Right cardiac atrium (tissue), 5 donors: ENCODE measurements at regions not wholly inside any gene's neighbourhood (a gene's known extent, or its start where the extent isn't known, plus 50 kb on each side); places are given as distances from the start of the nearest gene placed in this dataset.
"Not testable (repeated sequence)": the region's sequence is repeated elsewhere in the genome, so short reads cannot be mapped to it uniquely, and the experiment has no call there.

ENCODE experiments used
- ATAC-seq, 2 donors: fragments of 200-7000 bp; cut with Tn5 transposase; one replicate each; pipeline versions ENCODE4 v1.8.0 to v1.9.1; 2020; ENCODE audit warnings: moderate library complexity in 2 of 2, mild to moderate bottlenecking in 1 of 2
- DNase-seq, 3 donors: peaks; one replicate each; pipeline ENCODE4 v3.0.0-alpha.2; 2020
- H3K27ac ChIP-seq: one replicate; pipeline ENCODE4 v1.5.1; 2013; ENCODE audit warnings: mild to moderate bottlenecking, low read length, control low read depth, moderate library complexity
- H3K27me3 ChIP-seq: one replicate; pipeline ENCODE4 v1.6.1; 2013; ENCODE audit not compliant: control insufficient read depth, insufficient read depth
- H3K4me1 ChIP-seq: one replicate; pipeline ENCODE4 v1.6.1; 2013; ENCODE audit warnings: low read length; ENCODE audit not compliant: control insufficient read depth, insufficient read depth
- H3K4me3 ChIP-seq: one replicate; pipeline ENCODE4 v1.5.1; 2013; ENCODE audit warnings: low read length, control low read depth
- H3K9me3 ChIP-seq: one replicate; pipeline ENCODE4 v1.6.1; 2013; ENCODE audit warnings: low read length; ENCODE audit not compliant: control insufficient read depth
- WGBS: extraction: QIAGEN DNeasy Blood & Tissue Kit; methylation state at CpG from one replicate; pipeline ENCODE4 v1.1.7; 2013; 5-methylcytosine and 5-hydroxymethylcytosine counted together
- intact Hi-C, 4 donors: fragments of 100-400 bp; cut with DNase I; formaldehyde crosslinking; loops; one replicate each; pipeline versions ENCODE4 v1.11.0 to v1.14.0; 2022 to 2023
- donor health status: healthy with polysubstance abuse.
- donor health status: DM: no; HTN: yes; CAD: no.
- donor health status: DM: no; HTN: no; CAD: no.
- donor health status: DM: no; HTN: yes; CAD: no; lungs with severe emphysema.
- donor health status: DM: yes; HTN: yes; CAD: no.

DNA sequence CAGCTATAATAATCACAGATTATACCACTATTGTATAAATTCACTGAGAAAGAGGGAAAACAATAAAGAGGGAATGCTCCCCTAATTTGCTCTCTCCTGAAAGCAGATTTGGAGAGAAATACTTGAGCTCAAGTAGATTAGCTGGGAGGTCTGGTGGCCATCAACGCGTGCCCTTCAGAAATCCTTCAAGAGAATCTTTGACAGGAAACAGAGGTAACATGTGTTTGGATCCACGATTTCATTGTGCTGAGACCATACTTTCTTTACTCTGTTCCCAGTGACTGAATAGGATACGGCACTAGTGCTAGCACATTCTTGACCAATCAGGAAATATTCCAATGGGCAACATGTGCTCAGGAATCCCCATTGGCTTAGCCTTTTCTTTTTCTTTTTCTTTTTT is 1395.3 kb downstream of the RAPGEF2 start:
- no peak for ATAC-seq
- no peaks in the 10 kb centered on the region for H3K9me3 ChIP-seq
- no peak for DNase-seq
- no peak overlapping the region for H3K27ac ChIP-seq
- H3K27me3 ChIP-seq: no peaks in the 10 kb centered on the region
- no peak overlapping the region for H3K4me3 ChIP-seq
- WGBS: 67% methylated on average over 4 of the region's 4 CpGs
- intact Hi-C loops: no loop called here
- no peaks in the 10 kb centered on the region for H3K4me1 ChIP-seq

GRCh38 chr4:160505724-160506123 is 1402.8 kb downstream of the RAPGEF2 start:
- no peaks in the 10 kb centered on the region for H3K27me3 ChIP-seq
- WGBS: 68% methylated on average over 4 of the region's 4 CpGs
- DNase-seq (no peak), ATAC-seq (no peak)
- no peaks in the 10 kb centered on the region for H3K9me3 ChIP-seq
- no peak overlapping the region for H3K27ac ChIP-seq
- intact Hi-C loops: no loop called here
- no peaks in the 10 kb centered on the region for H3K4me1 ChIP-seq
- H3K4me3 ChIP-seq: no peak overlapping the region

DNA sequence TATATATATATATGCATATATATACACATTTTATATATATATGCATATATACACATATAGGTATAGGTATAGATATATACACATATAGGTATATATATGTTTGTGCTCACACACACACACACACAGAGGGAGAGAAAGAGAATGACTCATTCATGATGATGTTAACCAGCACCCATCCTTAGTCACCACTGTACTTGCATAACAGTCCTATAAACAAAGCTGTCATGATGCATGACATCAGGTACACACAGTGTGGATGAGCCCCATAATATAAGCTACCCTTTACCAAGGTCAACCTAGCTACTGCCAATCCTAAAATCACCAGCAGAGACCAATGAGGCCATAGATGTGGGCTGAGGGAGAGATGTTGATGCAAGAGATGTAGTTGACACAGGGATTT is 1408.0 kb downstream of the RAPGEF2 start:
- Histone ChIP-seq H3K9me3 (no peaks in the 10 kb centered on the region), H3K4me1 (no peaks in the 10 kb centered on the region), H3K27me3 (no peaks in the 10 kb centered on the region), H3K27ac (no peak overlapping the region), H3K4me3 (no peak overlapping the region)
- DNase-seq: no peak
- no peak for ATAC-seq
- intact Hi-C loops: no loop called here

- intact Hi-C loops: no loop called here
- no peak overlapping the region for H3K27ac ChIP-seq
- no peaks in the 10 kb centered on the region for H3K4me1 ChIP-seq
- DNase-seq (no peak), ATAC-seq (no peak)
- 74% methylated on average over 3 of the region's 3 CpGs for WGBS
- H3K27me3 ChIP-seq: no peaks in the 10 kb centered on the region
- no peak overlapping the region for H3K4me3 ChIP-seq
- H3K9me3 ChIP-seq: no peaks in the 10 kb centered on the region
Observed at GRCh38 chr4:160514126-160514525, 1411.2 kb downstream of the RAPGEF2 start.

DNA sequence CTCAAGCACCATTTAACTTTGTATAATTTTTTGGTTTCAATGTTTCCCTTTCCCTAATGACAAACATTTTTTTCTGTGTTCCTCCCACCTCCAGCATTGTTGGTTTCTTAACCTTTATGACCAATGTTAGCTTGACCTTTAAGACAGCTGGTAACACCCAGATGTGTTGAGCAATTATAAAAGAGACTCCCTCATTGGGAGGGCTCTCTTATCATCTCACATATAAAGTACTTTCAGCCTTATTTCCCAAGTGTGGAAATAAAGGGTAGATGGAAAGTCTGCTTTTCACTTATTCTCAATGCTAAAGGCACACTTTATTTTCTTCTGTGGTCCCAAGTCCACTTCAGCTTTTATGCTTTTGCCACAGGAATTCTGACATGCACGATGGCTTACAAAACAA is 1420.4 kb downstream of the RAPGEF2 start:
- Histone ChIP-seq H3K4me1 (no peaks in the 10 kb centered on the region), H3K4me3 (no peak overlapping the region), H3K27me3 (no peaks in the 10 kb centered on the region), H3K27ac (no peak overlapping the region), H3K9me3 (no peaks in the 10 kb centered on the region)
- whole genome bisulfite sequencing: 57% methylated on average over 1 of the region's 1 CpG
- no peak for DNase-seq
- intact Hi-C loops: no loop called here
- no peak for ATAC-seq

DNA sequence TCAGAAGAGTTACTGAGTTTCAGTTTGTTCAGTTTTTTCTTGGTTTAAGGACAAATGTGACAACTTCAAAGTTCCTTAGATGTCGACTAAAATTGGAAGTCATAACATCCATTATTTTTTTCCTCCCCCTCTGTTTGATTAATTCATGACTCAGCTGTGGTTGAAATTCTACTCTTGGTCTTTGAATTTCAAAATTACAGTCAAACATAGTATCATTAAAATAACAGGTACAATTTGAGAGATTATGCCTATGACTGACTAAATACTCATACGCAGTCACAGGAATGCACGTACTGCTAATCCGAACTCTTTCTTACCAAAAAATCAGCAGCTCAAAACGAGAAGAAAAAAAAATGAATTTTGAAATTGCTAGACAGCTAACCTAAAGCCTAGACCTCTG is 1434.8 kb downstream of the RAPGEF2 start:
- Histone ChIP-seq H3K4me3 (no peak overlapping the region), H3K27me3 (no peaks in the 10 kb centered on the region), H3K27ac (no peak overlapping the region), H3K9me3 (no peaks in the 10 kb centered on the region), H3K4me1 (no peaks in the 10 kb centered on the region)
- DNase-seq (no peak), ATAC-seq (no peak)
- intact Hi-C loops: no loop called here
- 86% methylated on average over 5 of the region's 5 CpGs for WGBS

- no peaks in the 10 kb centered on the region for H3K27me3 ChIP-seq
- ATAC-seq (no peak), DNase-seq (no peak)
- intact Hi-C loops: no loop called here
- H3K4me1 ChIP-seq: no peaks in the 10 kb centered on the region
- H3K27ac ChIP-seq: no peak overlapping the region
- 88% methylated on average over 1 of the region's 1 CpG for WGBS
- no peaks in the 10 kb centered on the region for H3K9me3 ChIP-seq
- H3K4me3 ChIP-seq: no peak overlapping the region
Observed at GRCh38 chr4:160546201-160546600, 1443.3 kb downstream of the RAPGEF2 start.

DNA sequence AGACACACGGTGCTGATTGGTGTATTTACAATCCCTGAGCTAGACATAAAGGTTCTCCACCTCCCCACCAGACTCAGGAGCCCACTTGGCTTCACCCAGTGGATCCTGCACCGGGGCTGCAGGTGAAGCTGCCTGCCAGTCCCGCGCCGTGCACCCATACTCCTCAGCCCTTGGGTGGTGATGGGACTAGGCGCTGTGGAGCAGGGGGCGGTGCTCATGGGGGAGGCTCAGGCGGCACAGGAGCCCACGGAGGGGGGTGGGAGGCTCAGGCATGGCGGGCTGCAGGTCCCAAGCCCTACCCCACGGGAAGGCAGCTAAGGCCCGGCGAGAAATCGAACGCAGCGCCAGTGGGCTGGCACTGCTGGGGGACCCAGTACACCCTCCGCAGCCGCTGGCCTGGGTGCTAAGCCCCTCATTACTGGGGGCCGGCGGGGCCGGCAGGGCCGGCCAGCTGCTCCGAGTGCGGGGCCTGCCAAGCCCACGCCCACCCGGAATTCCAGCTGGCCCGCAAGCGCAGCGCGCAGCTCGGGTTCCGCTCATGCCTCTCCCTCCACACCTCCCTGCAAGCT is 1447.2 kb downstream of the RAPGEF2 start:
- H3K27ac ChIP-seq, H3K4me3 ChIP-seq, intact Hi-C loops, ATAC-seq, H3K27me3 ChIP-seq, H3K4me1 ChIP-seq, H3K9me3 ChIP-seq: not testable (repeated sequence)
- WGBS: 94% methylated on average over 32 of the region's 32 CpGs
- peak in 1 of 3 donors; percentile 46 for DNase-seq

DNA sequence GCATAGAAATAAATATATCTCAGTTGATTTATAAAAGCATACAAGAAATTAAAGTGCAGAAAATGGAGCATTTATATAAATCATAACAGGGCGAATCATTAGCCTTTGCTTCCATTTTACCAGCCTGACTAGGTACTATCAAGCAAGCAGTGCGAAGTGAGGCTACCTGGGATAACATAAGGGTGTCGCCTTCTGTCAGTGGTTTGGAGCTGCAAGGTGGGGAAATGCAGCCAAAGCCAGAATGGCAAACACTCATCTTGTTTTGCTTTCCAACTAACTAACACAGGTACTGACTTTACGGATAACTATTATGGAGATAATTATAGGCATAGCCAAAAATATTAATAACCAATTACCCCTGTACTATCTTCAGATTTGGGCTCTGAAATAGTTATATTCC is 1459.8 kb downstream of the RAPGEF2 start:
- Histone ChIP-seq H3K27ac (no peak overlapping the region), H3K4me3 (no peak overlapping the region), H3K9me3 (no peaks in the 10 kb centered on the region), H3K4me1 (no peaks in the 10 kb centered on the region), H3K27me3 (no peaks in the 10 kb centered on the region)
- 89% methylated on average over 4 of the region's 4 CpGs for WGBS
- DNase-seq: no peak
- no peak for ATAC-seq
- intact Hi-C loops: no loop called here

DNA sequence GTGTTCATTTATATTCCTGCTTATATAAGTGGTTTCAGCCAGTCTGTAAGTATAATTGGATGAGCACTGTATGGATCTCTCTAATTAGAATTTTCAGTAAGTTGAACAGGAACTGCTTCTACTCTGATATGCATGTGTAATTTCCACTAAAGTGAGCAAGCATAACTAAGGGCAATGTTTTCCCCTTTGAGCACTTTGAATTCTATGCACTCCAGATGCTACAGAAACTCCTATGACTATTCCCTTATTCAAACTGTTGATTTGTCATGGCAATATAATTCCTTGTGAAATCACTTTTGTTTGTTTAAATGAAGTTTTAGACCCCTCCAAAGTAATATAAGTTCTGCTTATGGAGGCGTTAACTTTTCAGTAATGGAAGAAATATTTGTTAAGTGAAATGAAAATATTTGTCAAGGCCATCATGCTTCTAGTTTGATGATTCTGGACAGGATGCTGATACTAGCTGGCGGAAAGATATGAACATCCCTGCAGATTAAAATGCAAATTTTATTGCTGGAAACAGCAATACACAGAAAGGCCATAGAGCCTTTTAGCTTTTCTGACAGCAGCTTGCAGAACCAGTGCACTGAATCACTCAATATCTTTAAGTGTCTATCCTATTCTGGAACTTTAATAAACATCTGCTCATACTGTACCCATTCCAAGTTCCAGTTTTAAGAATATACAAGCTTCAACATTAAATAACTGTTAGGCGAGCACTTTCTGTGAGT is 1460.8 kb downstream of the RAPGEF2 start:
- Histone ChIP-seq H3K27me3 (no peaks in the 10 kb centered on the region), H3K4me1 (no peaks in the 10 kb centered on the region), H3K9me3 (no peaks in the 10 kb centered on the region), H3K27ac (no peak overlapping the region), H3K4me3 (no peak overlapping the region)
- ATAC-seq: no peak
- 50% methylated on average over 3 of the region's 3 CpGs for WGBS
- no peak for DNase-seq
- intact Hi-C loops: no loop called here

GRCh38 chr4:160567634-160568033 is 1464.8 kb downstream of the RAPGEF2 start:
- no peak for ATAC-seq
- Histone ChIP-seq H3K9me3 (no peaks in the 10 kb centered on the region), H3K27me3 (no peaks in the 10 kb centered on the region), H3K27ac (no peak overlapping the region), H3K4me3 (no peak overlapping the region), H3K4me1 (no peaks in the 10 kb centered on the region)
- DNase-seq: no peak
- 88% methylated on average over 1 of the region's 1 CpG for WGBS
- intact Hi-C loops: no loop called here

GRCh38 chr4:160570271-160570670 is 1467.4 kb downstream of the RAPGEF2 start:
- intact Hi-C loops: no loop called here
- Histone ChIP-seq H3K4me3 (no peak overlapping the region), H3K4me1 (no peaks in the 10 kb centered on the region), H3K27me3 (no peaks in the 10 kb centered on the region), H3K9me3 (no peaks in the 10 kb centered on the region), H3K27ac (no peak overlapping the region)
- ATAC-seq (no peak), DNase-seq (no peak)
